Daoy (cell line): ENCODE measurements at regions not wholly inside any gene's neighbourhood (a gene's known extent, or its start where the extent isn't known, plus 50 kb on each side); places are given as distances from the start of the nearest gene placed in this dataset.

Source experiments
- DNase-seq: peaks from one replicate; pipeline ENCODE4 v3.0.0-alpha.2; 2015; ENCODE audit warnings: low read depth

- DNase-seq: no peak
These were observed 53.3 kb downstream of the FOXD1 start for GRCh38 chr5:73395256-73395655.

GRCh38 chr5:73394610-73395009, 54.0 kb downstream of the FOXD1 start:
- DNase-seq: no peak

GRCh38 chr5:73393611-73394489, 54.7 kb downstream of the FOXD1 start:
- peak; percentile 70 for DNase-seq

- DNase-seq: no peak
These were observed 55.8 kb downstream of the FOXD1 start for GRCh38 chr5:73392775-73393174.

- DNase-seq: no peak
These were observed 57.1 kb downstream of the FOXD1 start for GRCh38 chr5:73391441-73391881.

GRCh38 chr5:73390972-73391371, 57.6 kb downstream of the FOXD1 start:
- DNase-seq: no peak

GRCh38 chr5:73388740-73389139, 59.8 kb downstream of the FOXD1 start:
- no peak for DNase-seq

- DNase-seq: peak; percentile 67
These were observed 60.3 kb downstream of the FOXD1 start for GRCh38 chr5:73388306-73388684.

GRCh38 chr5:73387601-73388305, 60.8 kb downstream of the FOXD1 start:
- no peak for DNase-seq

GRCh38 chr5:73387149-73387591, 61.4 kb downstream of the FOXD1 start:
- DNase-seq: no peak

- no peak for DNase-seq
These were observed 63.7 kb downstream of the FOXD1 start for GRCh38 chr5:73384861-73385260.

- no peak for DNase-seq
These were observed 66.2 kb downstream of the FOXD1 start for GRCh38 chr5:73382401-73382740.

- DNase-seq: no peak
These were observed 66.8 kb downstream of the FOXD1 start for GRCh38 chr5:73381590-73382400.

- DNase-seq: no peak
These were observed 67.6 kb downstream of the FOXD1 start for GRCh38 chr5:73380710-73381589.

GRCh38 chr5:73380041-73380440, 68.5 kb downstream of the FOXD1 start:
- DNase-seq: no peak

GRCh38 chr5:73379435-73379834, 69.1 kb downstream of the FOXD1 start:
- DNase-seq: no peak

- DNase-seq: no peak
These were observed 69.8 kb downstream of the FOXD1 start for GRCh38 chr5:73378765-73379164.

- no peak for DNase-seq
These were observed 70.5 kb downstream of the FOXD1 start for GRCh38 chr5:73378070-73378469.

- DNase-seq: peak; percentile 61
These were observed 71.9 kb downstream of the FOXD1 start for GRCh38 chr5:73376618-73377170.

- DNase-seq: no peak
These were observed 72.6 kb downstream of the FOXD1 start for GRCh38 chr5:73375949-73376348.

GRCh38 chr5:73375191-73375545, 73.4 kb downstream of the FOXD1 start:
- DNase-seq: no peak
